Colon (tissue), 2 donors: ENCODE measurements at regions not wholly inside any gene's neighbourhood (a gene's known extent, or its start where the extent isn't known, plus 50 kb on each side); places are given as distances from the start of the nearest gene placed in this dataset.

Experiments
- FAIRE-seq: peaks from 2 replicates; lab custom pipeline; 2012; peaks lifted over from hg19 to GRCh38; lab: Jason Lieb, UNC
- donor health status: control.
- donor health status: control.

- no peak for FAIRE-seq
Measured at GRCh38 chr4:106429885-106430284, 61.3 kb upstream of the GIMD1 start.

- no peak for FAIRE-seq
Measured at GRCh38 chr4:106426069-106426468, 57.5 kb upstream of the GIMD1 start.

GRCh38 chr4:106425576-106425975 lies 57.0 kb upstream of the GIMD1 start:
- no peak for FAIRE-seq

GRCh38 chr4:106424426-106424825 lies 55.8 kb upstream of the GIMD1 start:
- FAIRE-seq: no peak

- no peak for FAIRE-seq
Measured at GRCh38 chr4:106423791-106424190, 55.2 kb upstream of the GIMD1 start.

GRCh38 chr4:106422766-106423165 lies 54.2 kb upstream of the GIMD1 start:
- no peak for FAIRE-seq

GRCh38 chr4:106421441-106422296 lies 53.1 kb upstream of the GIMD1 start:
- FAIRE-seq: no peak

GRCh38 chr4:106418444-106418843 lies 49.9 kb upstream of the GIMD1 start:
- FAIRE-seq: no peak
